ENCODE measurements at regions not wholly inside any gene's neighbourhood (a gene's known extent, or its start where the extent isn't known, plus 50 kb on each side); places are given as distances from the start of the nearest gene placed in this dataset.

GRCh38 chr1:5274527-5274926 lies 620.1 kb downstream of the AJAP1 start:
- no peak for DNase-seq (ENCODE audit: low read depth)

- no peak for DNase-seq (ENCODE audit: low read depth)
These were observed 619.0 kb downstream of the AJAP1 start for GRCh38 chr1:5273280-5274003.

GRCh38 chr1:5272325-5272724 lies 617.9 kb downstream of the AJAP1 start:
- DNase-seq (ENCODE audit: low read depth), result no peak

- no peak for DNase-seq (ENCODE audit: low read depth)
These were observed 616.9 kb downstream of the AJAP1 start for GRCh38 chr1:5271264-5271663.

- no peak for DNase-seq (ENCODE audit: low read depth)
These were observed 615.5 kb downstream of the AJAP1 start for GRCh38 chr1:5269901-5270300.

- no peak for DNase-seq (ENCODE audit: low read depth)
These were observed 613.3 kb downstream of the AJAP1 start for GRCh38 chr1:5267603-5268235.

- no peak for DNase-seq (ENCODE audit: low read depth)
These were observed 611.1 kb downstream of the AJAP1 start for GRCh38 chr1:5265438-5266075.

GRCh38 chr1:5264476-5264875 lies 610.1 kb downstream of the AJAP1 start:
- no peak for DNase-seq (ENCODE audit: low read depth)

GRCh38 chr1:5256793-5257192 lies 602.4 kb downstream of the AJAP1 start:
- DNase-seq (ENCODE audit: low read depth), result no peak

GRCh38 chr1:5254975-5255374 lies 600.6 kb downstream of the AJAP1 start:
- no peak for DNase-seq (ENCODE audit: low read depth)

GRCh38 chr1:5254131-5254725 lies 599.8 kb downstream of the AJAP1 start:
- no peak for DNase-seq (ENCODE audit: low read depth)

GRCh38 chr1:5253036-5253435 lies 598.6 kb downstream of the AJAP1 start:
- no peak for DNase-seq (ENCODE audit: low read depth)

GRCh38 chr1:5250336-5250735 lies 595.9 kb downstream of the AJAP1 start:
- no peak for DNase-seq (ENCODE audit: low read depth)

- no peak for DNase-seq (ENCODE audit: low read depth)
These were observed 590.9 kb downstream of the AJAP1 start for GRCh38 chr1:5245348-5245747.

GRCh38 chr1:5244631-5245285 lies 590.3 kb downstream of the AJAP1 start:
- DNase-seq (ENCODE audit: low read depth), result no peak

GRCh38 chr1:5242850-5243249 lies 588.4 kb downstream of the AJAP1 start:
- no peak for DNase-seq (ENCODE audit: low read depth)

- DNase-seq (ENCODE audit: low read depth), result no peak
These were observed 585.5 kb downstream of the AJAP1 start for GRCh38 chr1:5239911-5240310.

- DNase-seq (ENCODE audit: low read depth), result no peak
These were observed 584.1 kb downstream of the AJAP1 start for GRCh38 chr1:5238351-5239130.

- no peak for DNase-seq (ENCODE audit: low read depth)
These were observed 581.0 kb downstream of the AJAP1 start for GRCh38 chr1:5235355-5235899.

- DNase-seq (ENCODE audit: low read depth), result no peak
These were observed 578.1 kb downstream of the AJAP1 start for GRCh38 chr1:5232537-5232936.

- DNase-seq (ENCODE audit: low read depth), result no peak
These were observed 577.3 kb downstream of the AJAP1 start for GRCh38 chr1:5231541-5232315.

Data from GM04504 (cell line).